GM12865 (cell line): ENCODE measurements at regions not wholly inside any gene's neighbourhood (a gene's known extent, or its start where the extent isn't known, plus 50 kb on each side); places are given as distances from the start of the nearest gene placed in this dataset.

Experiments used
- DNase-seq: peaks from one replicate; pipeline ENCODE4 v3.0.0; 2010; ENCODE audit warnings: low read depth
- H3K4me3 ChIP-seq: 2 replicates; pipeline ENCODE4 v1.5.1; 2011; ENCODE audit warnings: mild to moderate bottlenecking, low read depth, low read length, control low read depth
- TF ChIP-seq, protein P1 (sequence below): IDR thresholded peaks from 2 replicates; pipeline ENCODE4 v1.5.1; 2011; ENCODE audit warnings: low read length, control low read depth, low read depth, inconsistent platforms; ENCODE audit not compliant: insufficient read depth; ENCODE audit errors: missing control alignments

DNA sequence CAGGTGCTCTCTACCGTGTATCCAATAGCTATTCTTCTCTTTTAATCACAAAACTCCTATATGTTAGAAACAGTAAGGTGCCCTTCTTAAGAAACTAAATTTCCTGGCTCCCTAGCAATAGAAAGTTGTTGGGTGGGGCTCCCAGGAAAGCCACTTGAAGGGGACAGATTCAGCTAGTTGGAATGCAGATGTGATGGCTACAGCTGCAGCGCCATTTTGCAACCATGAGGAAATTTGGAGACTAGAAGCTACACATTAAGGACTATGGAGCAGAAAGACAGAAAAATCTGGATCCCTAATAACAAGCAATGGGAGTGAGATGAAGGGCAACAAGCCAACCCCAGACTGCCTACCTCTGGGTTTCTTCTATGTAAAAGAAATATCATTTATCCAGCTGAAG is 108.8 kb upstream of the AFDN start:
- TF ChIP-seq, protein P1, sequence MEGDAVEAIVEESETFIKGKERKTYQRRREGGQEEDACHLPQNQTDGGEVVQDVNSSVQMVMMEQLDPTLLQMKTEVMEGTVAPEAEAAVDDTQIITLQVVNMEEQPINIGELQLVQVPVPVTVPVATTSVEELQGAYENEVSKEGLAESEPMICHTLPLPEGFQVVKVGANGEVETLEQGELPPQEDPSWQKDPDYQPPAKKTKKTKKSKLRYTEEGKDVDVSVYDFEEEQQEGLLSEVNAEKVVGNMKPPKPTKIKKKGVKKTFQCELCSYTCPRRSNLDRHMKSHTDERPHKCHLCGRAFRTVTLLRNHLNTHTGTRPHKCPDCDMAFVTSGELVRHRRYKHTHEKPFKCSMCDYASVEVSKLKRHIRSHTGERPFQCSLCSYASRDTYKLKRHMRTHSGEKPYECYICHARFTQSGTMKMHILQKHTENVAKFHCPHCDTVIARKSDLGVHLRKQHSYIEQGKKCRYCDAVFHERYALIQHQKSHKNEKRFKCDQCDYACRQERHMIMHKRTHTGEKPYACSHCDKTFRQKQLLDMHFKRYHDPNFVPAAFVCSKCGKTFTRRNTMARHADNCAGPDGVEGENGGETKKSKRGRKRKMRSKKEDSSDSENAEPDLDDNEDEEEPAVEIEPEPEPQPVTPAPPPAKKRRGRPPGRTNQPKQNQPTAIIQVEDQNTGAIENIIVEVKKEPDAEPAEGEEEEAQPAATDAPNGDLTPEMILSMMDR = no peak
- DNase-seq = no peak
- H3K4me3 ChIP-seq = no peak overlapping the region

DNA sequence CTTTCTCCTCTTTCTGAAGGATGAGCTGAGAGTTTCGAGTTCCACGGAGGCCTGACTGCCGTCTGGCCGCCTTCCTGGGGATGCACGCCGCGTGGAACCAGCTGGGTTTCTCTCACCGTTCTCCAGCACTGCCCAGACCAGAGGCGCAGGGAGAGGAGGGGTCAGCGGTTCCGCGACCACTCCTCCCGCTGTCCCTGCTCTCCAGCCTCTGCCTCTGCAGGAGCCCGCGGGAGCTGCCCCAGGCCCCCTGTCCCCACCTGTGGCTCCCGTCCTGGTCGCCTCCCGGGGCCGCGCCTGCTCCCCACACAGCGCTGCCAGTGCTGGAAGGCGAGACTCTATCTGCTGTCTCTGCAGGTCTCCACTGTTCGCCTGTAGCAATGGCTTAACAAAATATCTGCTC is 106.8 kb upstream of the AFDN start:
- TF ChIP-seq, protein P1 = no peak
- DNase-seq = no peak
- no peak overlapping the region for H3K4me3 ChIP-seq

DNA sequence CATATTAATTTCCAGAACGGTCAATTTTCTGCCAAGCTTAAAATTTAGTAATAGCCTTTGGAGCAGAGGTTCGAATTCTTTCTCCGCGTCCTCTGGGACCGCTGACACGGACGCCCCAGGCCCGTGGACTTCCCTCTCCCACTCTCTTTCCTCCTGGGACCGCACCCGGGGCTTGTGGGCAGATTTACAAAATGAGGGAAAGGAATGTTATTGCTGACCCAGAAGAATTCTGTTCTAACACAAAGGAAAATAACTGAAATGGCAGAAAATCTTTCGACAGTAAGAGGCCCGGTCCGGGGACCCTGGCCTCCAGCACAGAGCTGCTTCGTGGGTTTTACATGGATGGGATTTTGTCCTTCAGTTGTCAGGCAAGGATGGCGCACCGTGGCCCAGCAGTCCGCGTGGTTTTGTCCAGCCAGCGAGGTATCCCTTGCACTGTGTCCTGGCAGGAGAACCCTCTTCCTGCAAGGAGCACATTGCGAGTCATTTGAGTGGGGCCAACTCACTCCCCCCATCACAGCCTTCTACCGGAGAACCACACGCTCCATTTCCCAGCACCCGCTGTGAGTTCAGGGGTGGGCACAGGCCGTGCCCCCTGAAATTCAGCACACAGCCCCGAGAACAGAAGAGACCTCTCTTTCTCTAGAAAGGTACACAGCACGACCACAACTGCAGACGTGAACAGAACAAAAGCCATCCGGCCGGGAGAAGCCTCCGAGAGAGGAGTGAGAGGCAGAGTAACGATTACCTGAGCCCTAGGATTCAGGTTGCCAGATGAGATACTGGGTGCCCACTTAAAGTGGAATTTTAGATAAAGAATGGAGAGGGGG is 106.0 kb upstream of the AFDN start:
- no peak overlapping the region for H3K4me3 ChIP-seq
- DNase-seq = no peak
- TF ChIP-seq, protein P1 = no peak

DNA sequence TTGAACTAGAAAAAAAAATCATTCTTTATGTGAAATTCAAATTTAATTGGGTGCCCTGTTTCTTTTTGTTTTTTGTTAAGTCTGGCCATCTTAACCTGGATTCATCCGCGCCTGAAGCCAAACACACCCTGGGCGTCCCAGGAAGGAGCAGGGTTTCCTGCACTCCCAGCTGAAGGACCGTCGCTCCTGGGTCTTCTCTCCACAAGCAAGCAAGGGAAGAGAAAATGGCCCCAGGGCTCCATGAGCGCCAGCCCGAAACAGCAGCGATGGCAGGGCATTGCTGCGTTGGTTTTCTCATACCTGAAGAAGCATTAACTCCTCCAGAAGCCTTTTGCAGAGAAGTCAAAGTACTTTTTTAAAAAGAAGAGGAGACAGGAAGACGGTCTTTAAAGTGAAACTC is 105.4 kb upstream of the AFDN start:
- TF ChIP-seq, protein P1 = no peak
- H3K4me3 ChIP-seq = no peak overlapping the region
- no peak for DNase-seq

DNA sequence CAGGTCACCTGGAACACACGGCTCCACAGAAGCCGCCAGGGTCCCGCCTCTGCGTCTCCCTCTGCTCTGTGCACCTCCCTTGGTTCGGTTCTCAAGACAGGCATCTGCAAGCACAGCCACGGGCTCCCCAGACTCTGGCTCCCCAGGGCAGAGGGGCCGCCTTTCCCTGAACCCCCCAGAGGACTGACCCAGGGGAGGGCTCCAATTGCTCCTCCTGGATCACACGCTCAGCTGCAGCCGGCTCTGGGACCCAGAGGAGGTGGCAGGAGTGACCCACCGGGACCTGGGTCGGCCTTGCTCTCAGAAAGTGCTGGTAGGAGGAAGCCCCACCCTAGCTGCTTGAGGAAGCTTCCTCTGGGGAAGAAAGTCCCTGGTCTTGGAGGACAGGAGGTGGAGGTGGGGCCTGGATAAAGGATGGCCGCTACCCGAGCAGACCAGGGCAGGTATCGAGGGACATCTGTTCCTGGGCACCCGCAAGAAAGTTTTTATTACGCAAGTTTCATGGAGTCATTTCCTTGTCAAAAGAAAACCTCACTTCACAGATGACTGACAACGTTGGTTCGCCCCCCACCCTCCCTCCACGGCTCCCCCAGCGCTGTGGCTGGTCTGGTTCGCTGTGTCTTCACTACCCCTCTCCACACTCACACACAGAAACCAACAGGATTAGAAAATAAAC is 103.9 kb upstream of the AFDN start:
- no peak for DNase-seq
- TF ChIP-seq, protein P1 = no peak
- H3K4me3 ChIP-seq = no peak overlapping the region

DNA sequence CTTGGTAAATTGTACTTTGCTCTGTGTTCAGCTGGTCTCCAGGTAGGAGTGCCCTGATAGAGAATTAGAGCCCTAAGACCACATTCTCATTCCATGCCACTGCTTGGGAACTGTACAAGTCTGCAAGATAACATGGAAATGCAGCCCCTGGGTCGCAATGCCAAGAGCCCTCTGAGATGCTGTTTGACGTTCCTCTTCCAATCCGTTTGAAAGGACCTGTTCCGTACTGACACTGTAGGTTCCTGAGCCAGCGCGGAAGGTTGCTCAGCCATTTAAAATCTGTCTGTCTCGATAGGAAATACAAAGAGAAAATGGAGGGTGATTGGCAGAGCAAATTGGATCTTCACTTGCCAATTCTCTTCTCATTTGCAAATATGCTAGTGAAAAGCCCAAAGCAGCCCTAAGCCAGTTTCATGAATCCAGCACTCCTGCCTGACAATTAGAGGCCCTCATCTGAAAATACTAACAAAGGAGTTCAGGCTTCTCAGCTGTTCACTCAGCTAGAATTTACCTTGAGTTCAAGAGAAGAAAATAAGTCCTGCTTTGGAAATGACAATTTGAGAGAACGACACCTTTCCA is 100.6 kb upstream of the AFDN start:
- TF ChIP-seq, protein P1 = no peak
- DNase-seq = no peak
- no peak overlapping the region for H3K4me3 ChIP-seq
